PFSK-1 (cell line): ENCODE measurements at regions not wholly inside any gene's neighbourhood (a gene's known extent, or its start where the extent isn't known, plus 50 kb on each side); places are given as distances from the start of the nearest gene placed in this dataset.

Source experiments
- FOXP2 ChIP-seq: optimal IDR thresholded peaks from 2 replicates; pipeline ENCODE3; 2011; ENCODE audit warnings: borderline replicate concordance, control low read depth, inconsistent platforms; ENCODE audit not compliant: insufficient read depth; ENCODE audit errors: extremely low read length, extremely low read depth
- POLR2AphosphoS5 ChIP-seq: IDR thresholded peaks from 2 replicates; pipeline ENCODE4 v1.6.1; 2012; ENCODE audit warnings: low read depth, mild to moderate bottlenecking, control low read depth, low read length, moderate library complexity
- SIN3A ChIP-seq: IDR thresholded peaks from 2 replicates; pipeline ENCODE4 v1.6.1; 2012; ENCODE audit warnings: mild to moderate bottlenecking, low read length, moderate library complexity, borderline replicate concordance; ENCODE audit not compliant: insufficient read depth
- TAF1 ChIP-seq: IDR thresholded peaks from 2 replicates; pipeline ENCODE4 v1.6.1; 2012; ENCODE audit warnings: low read length, control low read depth, borderline replicate concordance; ENCODE audit not compliant: insufficient read depth
- TF ChIP-seq, protein P1 (sequence below), 2 experiments: IDR thresholded peaks; 2 replicates each; pipeline versions ENCODE4 v1.6.1 to v1.8.0; 2011 to 2012; ENCODE audit warnings: low read depth in 2 of 2, low read length in 2 of 2, control low read depth in 1 of 2, inconsistent platforms in 1 of 2, mild to moderate bottlenecking in 1 of 2, moderate library complexity in 1 of 2; ENCODE audit not compliant: insufficient read depth in 1 of 2

DNA sequence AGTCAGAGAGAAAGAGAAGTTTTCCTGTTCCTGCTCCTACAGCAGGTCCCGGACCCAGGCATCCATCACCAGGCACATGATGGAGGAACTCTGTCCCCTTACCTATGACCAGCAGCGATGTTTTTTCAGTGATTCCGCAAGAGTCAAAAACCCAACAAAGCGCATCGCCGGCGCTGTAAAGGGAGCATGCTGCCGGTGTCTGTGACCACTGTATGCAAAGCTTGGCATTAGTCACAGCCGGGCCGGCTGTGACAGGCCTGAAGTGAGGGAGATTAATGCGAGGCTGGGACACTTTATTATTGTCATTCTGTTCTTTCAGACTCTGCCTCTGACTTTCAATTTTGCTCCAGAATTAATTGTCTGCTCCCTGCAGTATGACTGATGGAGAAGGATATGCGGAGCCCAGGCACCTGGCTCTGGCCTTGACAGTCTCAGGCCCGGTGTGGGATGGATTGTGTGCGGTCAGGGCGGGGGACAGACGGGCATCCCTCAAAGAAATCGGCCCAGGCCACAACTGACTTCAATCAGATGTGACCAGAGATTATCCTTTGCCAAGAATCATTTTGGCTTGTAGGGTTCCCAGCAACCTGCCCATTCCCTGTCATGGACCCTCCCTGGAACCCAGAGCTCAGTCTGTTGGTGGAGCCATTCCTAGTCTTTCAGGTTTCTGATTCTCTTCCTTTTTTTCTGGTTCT is 462.0 kb upstream of the ZNF507 start:
- TF ChIP-seq POLR2AphosphoS5 (no peak), SIN3A (no peak), TAF1 (no peak), FOXP2 (no peak)
- TF ChIP-seq, protein P1, sequence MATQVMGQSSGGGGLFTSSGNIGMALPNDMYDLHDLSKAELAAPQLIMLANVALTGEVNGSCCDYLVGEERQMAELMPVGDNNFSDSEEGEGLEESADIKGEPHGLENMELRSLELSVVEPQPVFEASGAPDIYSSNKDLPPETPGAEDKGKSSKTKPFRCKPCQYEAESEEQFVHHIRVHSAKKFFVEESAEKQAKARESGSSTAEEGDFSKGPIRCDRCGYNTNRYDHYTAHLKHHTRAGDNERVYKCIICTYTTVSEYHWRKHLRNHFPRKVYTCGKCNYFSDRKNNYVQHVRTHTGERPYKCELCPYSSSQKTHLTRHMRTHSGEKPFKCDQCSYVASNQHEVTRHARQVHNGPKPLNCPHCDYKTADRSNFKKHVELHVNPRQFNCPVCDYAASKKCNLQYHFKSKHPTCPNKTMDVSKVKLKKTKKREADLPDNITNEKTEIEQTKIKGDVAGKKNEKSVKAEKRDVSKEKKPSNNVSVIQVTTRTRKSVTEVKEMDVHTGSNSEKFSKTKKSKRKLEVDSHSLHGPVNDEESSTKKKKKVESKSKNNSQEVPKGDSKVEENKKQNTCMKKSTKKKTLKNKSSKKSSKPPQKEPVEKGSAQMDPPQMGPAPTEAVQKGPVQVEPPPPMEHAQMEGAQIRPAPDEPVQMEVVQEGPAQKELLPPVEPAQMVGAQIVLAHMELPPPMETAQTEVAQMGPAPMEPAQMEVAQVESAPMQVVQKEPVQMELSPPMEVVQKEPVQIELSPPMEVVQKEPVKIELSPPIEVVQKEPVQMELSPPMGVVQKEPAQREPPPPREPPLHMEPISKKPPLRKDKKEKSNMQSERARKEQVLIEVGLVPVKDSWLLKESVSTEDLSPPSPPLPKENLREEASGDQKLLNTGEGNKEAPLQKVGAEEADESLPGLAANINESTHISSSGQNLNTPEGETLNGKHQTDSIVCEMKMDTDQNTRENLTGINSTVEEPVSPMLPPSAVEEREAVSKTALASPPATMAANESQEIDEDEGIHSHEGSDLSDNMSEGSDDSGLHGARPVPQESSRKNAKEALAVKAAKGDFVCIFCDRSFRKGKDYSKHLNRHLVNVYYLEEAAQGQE (IDR thresholded peaks at IDR 0.05; ENCODE audit: insufficient read depth in 1 of 2, low read depth in 2 of 2, low read length in 2 of 2): no peak

DNA sequence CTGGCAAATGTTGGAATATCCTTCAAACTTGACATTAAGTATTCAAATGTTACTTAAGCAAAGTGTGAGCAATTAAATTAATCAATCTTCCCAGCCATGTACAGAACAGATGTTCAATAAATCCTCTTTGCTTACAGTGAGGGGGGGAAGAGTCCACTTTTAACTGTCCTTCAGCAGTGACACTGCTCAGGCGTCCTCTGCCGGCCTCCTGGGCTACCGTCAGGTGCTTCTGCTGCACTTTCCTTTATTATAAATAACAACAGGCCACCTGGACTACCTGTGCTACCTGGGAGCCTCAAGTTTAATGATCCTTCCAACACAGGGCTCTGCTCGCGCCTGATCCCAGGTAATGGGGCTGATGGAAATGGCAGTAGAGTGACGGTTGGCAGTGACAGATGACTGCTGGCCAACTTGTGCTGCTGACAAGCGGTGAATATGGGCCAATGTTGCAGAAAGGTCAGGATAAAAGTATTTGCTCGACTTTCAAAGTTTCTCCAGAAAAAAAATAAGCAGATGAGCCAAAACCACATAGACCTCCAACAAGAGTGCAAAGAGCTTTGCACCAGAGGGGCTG is 460.0 kb upstream of the ZNF507 start:
- TF ChIP-seq POLR2AphosphoS5: no peak
- TF ChIP-seq TAF1: no peak
- TF ChIP-seq, protein P1 (IDR thresholded peaks at IDR 0.05; ENCODE audit: insufficient read depth in 1 of 2, low read depth in 2 of 2, low read length in 2 of 2): no peak
- TF ChIP-seq FOXP2: no peak
- TF ChIP-seq SIN3A: no peak

DNA sequence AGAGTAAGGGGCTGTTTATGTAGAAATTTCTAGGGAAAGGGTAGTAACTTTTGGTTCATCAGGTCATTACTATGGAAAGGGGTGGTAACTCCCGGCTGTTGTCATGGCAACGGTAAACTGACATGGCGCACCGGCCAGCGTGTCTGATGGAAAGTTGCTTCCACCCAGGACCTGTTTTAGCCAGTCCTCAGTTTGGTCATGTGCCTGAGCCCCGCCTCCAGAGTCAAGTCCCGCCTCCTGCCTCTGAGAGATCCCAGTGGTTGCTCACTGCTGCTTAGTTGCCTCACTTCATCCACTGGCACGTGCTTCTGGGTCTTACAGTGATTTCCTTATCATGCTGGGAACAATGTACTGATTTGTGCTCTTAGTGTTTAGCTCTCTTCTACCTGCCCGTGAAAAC is 455.2 kb upstream of the ZNF507 start:
- TF ChIP-seq, protein P1 (IDR thresholded peaks at IDR 0.05; ENCODE audit: insufficient read depth in 1 of 2, low read depth in 2 of 2, low read length in 2 of 2): no peak
- TF ChIP-seq SIN3A (no peak), TAF1 (no peak), FOXP2 (no peak), POLR2AphosphoS5 (no peak)

DNA sequence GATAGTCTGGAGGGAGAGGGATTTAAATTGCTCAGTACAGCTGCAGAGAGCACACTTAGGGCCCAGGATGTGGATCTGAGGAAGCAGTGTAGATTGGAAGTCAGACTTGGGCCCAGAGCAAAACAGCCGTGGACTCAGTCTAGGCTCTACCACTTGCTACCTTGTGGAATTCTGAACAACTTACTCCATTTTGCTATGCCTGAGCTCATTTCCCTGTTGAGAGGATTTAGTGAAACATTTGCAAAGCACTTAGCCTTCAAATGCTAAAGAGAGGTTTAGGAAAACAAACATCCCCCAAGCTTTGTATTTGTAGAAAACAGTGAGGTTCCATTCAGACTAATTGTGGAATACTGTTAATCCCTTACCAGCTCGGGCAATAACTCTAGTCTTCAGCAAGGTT is 453.4 kb upstream of the ZNF507 start:
- TF ChIP-seq SIN3A: no peak
- no peak for TF ChIP-seq TAF1
- no peak for TF ChIP-seq POLR2AphosphoS5

DNA sequence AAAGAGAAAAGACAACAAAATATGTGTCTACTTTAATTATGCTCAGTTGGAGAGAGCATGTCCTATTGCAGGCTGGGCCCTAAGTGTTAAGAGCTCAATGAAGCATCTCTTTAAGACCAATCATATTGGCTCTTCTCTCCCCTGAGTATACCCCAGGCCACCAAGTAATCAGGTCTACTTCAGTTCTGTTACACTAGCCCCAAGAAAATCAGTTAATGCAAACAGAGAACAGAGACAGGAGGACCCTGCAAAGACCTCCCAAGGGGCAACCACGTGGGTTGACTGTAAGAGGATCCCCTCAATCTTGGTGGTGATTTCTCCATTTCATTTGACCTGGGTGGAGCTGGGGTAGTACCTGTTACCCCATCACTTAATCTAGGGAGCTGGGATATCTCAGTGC is 451.0 kb upstream of the ZNF507 start:
- TF ChIP-seq SIN3A (no peak), FOXP2 (no peak), TAF1 (no peak), POLR2AphosphoS5 (no peak)
- TF ChIP-seq, protein P1 (IDR thresholded peaks at IDR 0.05; ENCODE audit: insufficient read depth in 1 of 2, low read depth in 2 of 2, low read length in 2 of 2): no peak
